Left lobe of liver (tissue), 2 donors: ENCODE measurements at regions not wholly inside any gene's neighbourhood (a gene's known extent, or its start where the extent isn't known, plus 50 kb on each side); places are given as distances from the start of the nearest gene placed in this dataset.
A peak's percentile ranks its signal among the peaks of the same experiment; 100 is the strongest.
"Not testable (repeated sequence)": the region's sequence is repeated elsewhere in the genome, so short reads cannot be mapped to it uniquely, and the experiment has no call there.

ENCODE experiments used
- ATAC-seq: fragments of 200-7000 bp; cut with Tn5 transposase; one replicate; pipeline ENCODE4 v1.9.1; 2020; ENCODE audit warnings: mild to moderate bottlenecking, moderate library complexity
- DNase-seq: peaks from one replicate; pipeline ENCODE4 v3.0.0-alpha.2; 2020; ENCODE audit warnings: low spot score
- donor health status: DM: no; HTN: no; CAD: no; lungs with moderate emphysema.
- donor health status: DM: no; HTN: yes; CAD: no.

GRCh38 chr11:4315292-4315691, 52.9 kb downstream of the OR52B4 start:
- not testable (repeated sequence) for DNase-seq, ATAC-seq

- DNase-seq, ATAC-seq: not testable (repeated sequence)
Measured at GRCh38 chr11:4277225-4277624, 91.0 kb downstream of the OR52B4 start.

GRCh38 chr11:4251085-4251484, 117.1 kb downstream of the OR52B4 start:
- DNase-seq, ATAC-seq: not testable (repeated sequence)

GRCh38 chr11:4249475-4249874, 118.7 kb downstream of the OR52B4 start:
- ATAC-seq, DNase-seq: not testable (repeated sequence)

- not testable (repeated sequence) for DNase-seq, ATAC-seq
Measured at GRCh38 chr11:4237771-4238170, 130.4 kb downstream of the OR52B4 start.

- not testable (repeated sequence) for ATAC-seq, DNase-seq
Measured at GRCh38 chr11:4218857-4219256, 124.3 kb downstream of the RRM1 start.

- DNase-seq (no peak), ATAC-seq (no peak)
Measured at GRCh38 chr11:4213746-4214145, 119.1 kb downstream of the RRM1 start.

GRCh38 chr11:4211991-4212390, 117.4 kb downstream of the RRM1 start:
- no peak for DNase-seq
- ATAC-seq: no peak

GRCh38 chr11:4203603-4204360, 109.2 kb downstream of the RRM1 start:
- no peak for DNase-seq
- ATAC-seq: peak; percentile 71

- DNase-seq (no peak), ATAC-seq (no peak)
Measured at GRCh38 chr11:4202749-4203148, 108.2 kb downstream of the RRM1 start.

GRCh38 chr11:4197112-4197511, 102.5 kb downstream of the RRM1 start:
- ATAC-seq: no peak
- no peak for DNase-seq

GRCh38 chr11:4195909-4196308, 101.3 kb downstream of the RRM1 start:
- ATAC-seq (peak; percentile 64), DNase-seq (no peak)

- no peak for ATAC-seq
- DNase-seq: no peak
Measured at GRCh38 chr11:4194889-4195288, 100.3 kb downstream of the RRM1 start.

GRCh38 chr11:4191031-4191571, 96.5 kb downstream of the RRM1 start:
- ATAC-seq (peak; percentile 30), DNase-seq (peak; percentile 68)

GRCh38 chr11:4190519-4190918, 95.9 kb downstream of the RRM1 start:
- no peak for DNase-seq

GRCh38 chr11:4190098-4190497, 95.5 kb downstream of the RRM1 start:
- no peak for DNase-seq
- ATAC-seq: no peak

More at GRCh38 chr11:4190519-4190918, 95.9 kb downstream of the RRM1 start:
- ATAC-seq: no peak
